ENCODE measurements at regions not wholly inside any gene's neighbourhood (a gene's known extent, or its start where the extent isn't known, plus 50 kb on each side); places are given as distances from the start of the nearest gene placed in this dataset.
"Not testable (repeated sequence)": the region's sequence is repeated elsewhere in the genome, so short reads cannot be mapped to it uniquely, and the experiment has no call there.

DNA sequence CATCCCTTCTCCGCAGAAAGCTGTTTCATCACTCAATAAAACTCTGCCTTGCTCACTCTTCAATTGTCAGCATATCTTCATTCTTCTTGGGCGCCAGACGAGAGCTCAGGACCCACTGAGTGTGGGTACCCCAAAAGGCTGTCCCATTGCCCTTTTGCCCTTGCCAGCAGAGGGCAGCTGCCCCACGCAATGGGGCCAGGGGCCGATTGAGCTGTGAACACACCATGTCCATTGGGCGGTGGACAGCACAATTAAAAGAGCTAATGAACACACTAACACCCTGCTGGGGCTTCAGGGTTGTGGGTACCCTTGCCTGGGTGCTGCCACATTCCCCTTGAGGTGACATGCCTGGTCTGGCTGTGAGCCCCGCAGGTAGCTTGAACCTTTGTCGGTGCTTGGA is 487.2 kb upstream of the NUDT12 start:
- Mint-ChIP-seq H3K36me3 (ENCODE audit: low read depth, unreplicated experiment) (no peaks in the 10 kb centered on the region), H3K4me3 (ENCODE audit: unreplicated experiment) (no peak overlapping the region), H3K9me3 (ENCODE audit: unreplicated experiment) (peaks cover 3% of the 10 kb centered on the region), H3K27ac (ENCODE audit: unreplicated experiment) (no peak overlapping the region), H3K4me1 (ENCODE audit: low read depth, unreplicated experiment) (peaks cover 20% of the 10 kb centered on the region), H3K27me3 (ENCODE audit: low read depth, unreplicated experiment) (no peaks in the 10 kb centered on the region)
- Histone ChIP-seq H3K9ac (ENCODE audit: low read length) (no peak overlapping the region), H3K36me3 (ENCODE audit: insufficient read depth, low read length) (no peaks in the 10 kb centered on the region), H2AFZ (ENCODE audit: low read depth, low read length) (no peak overlapping the region), H3K4me2 (ENCODE audit: low read length) (no peak overlapping the region), H3K4me1 (ENCODE audit: insufficient read depth, low read length) (no peaks in the 10 kb centered on the region), H3K79me2 (ENCODE audit: insufficient read depth, low read length) (no peaks in the 10 kb centered on the region), H3K27ac (ENCODE audit: low read depth, low read length) (no peak overlapping the region), H3K9me3 (ENCODE audit: insufficient read depth, low read depth, low read length) (no peaks in the 10 kb centered on the region), H3K4me3 (ENCODE audit: insufficient read depth, low read depth, low read length) (no peak overlapping the region), H3K27me3 (ENCODE audit: insufficient read depth, low read length) (no peaks in the 10 kb centered on the region), H4K20me1 (ENCODE audit: insufficient read depth, low read length) (no peaks in the 10 kb centered on the region)
- TF ChIP-seq EZH2 (IDR thresholded peaks at IDR 0.05; ENCODE audit: insufficient read depth, low read length) (no peak), CTCF (IDR thresholded peaks at IDR 0.05; ENCODE audit: insufficient read depth, low read depth, low read length) (no peak)
- DNase-seq (ENCODE audit: low read depth) (no peak), FAIRE-seq (no peak)

GRCh38 chr5:104048231-104048630 is 485.6 kb upstream of the NUDT12 start:
- TF ChIP-seq EZH2 (IDR thresholded peaks at IDR 0.05; ENCODE audit: insufficient read depth, low read length): no peak
- TF ChIP-seq CTCF (IDR thresholded peaks at IDR 0.05; ENCODE audit: insufficient read depth, low read depth, low read length): no peak
- no peak overlapping the region for H3K4me3 Mint-ChIP-seq (ENCODE audit: unreplicated experiment)

GRCh38 chr5:104045987-104046386 is 483.4 kb upstream of the NUDT12 start:
- Histone ChIP-seq H3K27me3 (ENCODE audit: insufficient read depth, low read length) (no peaks in the 10 kb centered on the region), H3K79me2 (ENCODE audit: insufficient read depth, low read length) (no peaks in the 10 kb centered on the region), H3K4me3 (ENCODE audit: insufficient read depth, low read depth, low read length) (no peak overlapping the region), H3K27ac (ENCODE audit: low read depth, low read length) (no peak overlapping the region), H3K4me1 (ENCODE audit: insufficient read depth, low read length) (no peaks in the 10 kb centered on the region), H4K20me1 (ENCODE audit: insufficient read depth, low read length) (no peaks in the 10 kb centered on the region), H3K9ac (ENCODE audit: low read length) (no peak overlapping the region), H3K9me3 (ENCODE audit: insufficient read depth, low read depth, low read length) (no peaks in the 10 kb centered on the region), H3K36me3 (ENCODE audit: insufficient read depth, low read length) (no peaks in the 10 kb centered on the region), H2AFZ (ENCODE audit: low read depth, low read length) (no peak overlapping the region), H3K4me2 (ENCODE audit: low read length) (no peak overlapping the region)
- no peak for TF ChIP-seq EZH2 (IDR thresholded peaks at IDR 0.05; ENCODE audit: insufficient read depth, low read length)
- no peak for TF ChIP-seq CTCF (IDR thresholded peaks at IDR 0.05; ENCODE audit: insufficient read depth, low read depth, low read length)
- Mint-ChIP-seq H3K27me3 (ENCODE audit: low read depth, unreplicated experiment) (no peaks in the 10 kb centered on the region), H3K4me1 (ENCODE audit: low read depth, unreplicated experiment) (peaks cover 20% of the 10 kb centered on the region), H3K36me3 (ENCODE audit: low read depth, unreplicated experiment) (peaks cover 2% of the 10 kb centered on the region), H3K9me3 (ENCODE audit: unreplicated experiment) (peaks cover 3% of the 10 kb centered on the region), H3K27ac (ENCODE audit: unreplicated experiment) (no peak overlapping the region), H3K4me3 (ENCODE audit: unreplicated experiment) (no peak overlapping the region)
- FAIRE-seq (no peak), DNase-seq (ENCODE audit: low read depth) (no peak)

More at GRCh38 chr5:104048231-104048630, 485.6 kb upstream of the NUDT12 start:
- H3K36me3 Mint-ChIP-seq (ENCODE audit: low read depth, unreplicated experiment): no peaks in the 10 kb centered on the region
- H3K9ac ChIP-seq (ENCODE audit: low read length): no peak overlapping the region
- H3K4me1 Mint-ChIP-seq (ENCODE audit: low read depth, unreplicated experiment): peaks cover 20% of the 10 kb centered on the region
- no peaks in the 10 kb centered on the region for H3K36me3 ChIP-seq (ENCODE audit: insufficient read depth, low read length)
- H3K4me2 ChIP-seq (ENCODE audit: low read length): peak overlapping the region; percentile 18
- no peak overlapping the region for H3K27ac ChIP-seq (ENCODE audit: low read depth, low read length)
- no peaks in the 10 kb centered on the region for H3K9me3 ChIP-seq (ENCODE audit: insufficient read depth, low read depth, low read length)
- H3K27ac Mint-ChIP-seq (ENCODE audit: unreplicated experiment): peak overlapping the region; percentile 1
- H2AFZ ChIP-seq (ENCODE audit: low read depth, low read length): no peak overlapping the region
- DNase-seq (ENCODE audit: low read depth) (peak; percentile 55), FAIRE-seq (no peak)
- no peaks in the 10 kb centered on the region for H3K4me1 ChIP-seq (ENCODE audit: insufficient read depth, low read length)
- H3K4me3 ChIP-seq (ENCODE audit: insufficient read depth, low read depth, low read length): no peak overlapping the region
- no peaks in the 10 kb centered on the region for H3K79me2 ChIP-seq (ENCODE audit: insufficient read depth, low read length)
- peaks cover 3% of the 10 kb centered on the region for H3K9me3 Mint-ChIP-seq (ENCODE audit: unreplicated experiment)
- no peaks in the 10 kb centered on the region for H3K27me3 Mint-ChIP-seq (ENCODE audit: low read depth, unreplicated experiment)
- H4K20me1 ChIP-seq (ENCODE audit: insufficient read depth, low read length): no peaks in the 10 kb centered on the region
- no peaks in the 10 kb centered on the region for H3K27me3 ChIP-seq (ENCODE audit: insufficient read depth, low read length)

- not testable (repeated sequence) for H3K27ac ChIP-seq (ENCODE audit: low read depth, low read length); H3K4me3 ChIP-seq (ENCODE audit: insufficient read depth, low read depth, low read length); H3K4me1 ChIP-seq (ENCODE audit: insufficient read depth, low read length); FAIRE-seq; H3K36me3 Mint-ChIP-seq (ENCODE audit: low read depth, unreplicated experiment); DNase-seq (ENCODE audit: low read depth); H3K9me3 Mint-ChIP-seq (ENCODE audit: unreplicated experiment); H3K27ac Mint-ChIP-seq (ENCODE audit: unreplicated experiment); H2AFZ ChIP-seq (ENCODE audit: low read depth, low read length); H3K36me3 ChIP-seq (ENCODE audit: insufficient read depth, low read length); H3K27me3 Mint-ChIP-seq (ENCODE audit: low read depth, unreplicated experiment); H3K9ac ChIP-seq (ENCODE audit: low read length); H3K79me2 ChIP-seq (ENCODE audit: insufficient read depth, low read length); H3K9me3 ChIP-seq (ENCODE audit: insufficient read depth, low read depth, low read length); H3K27me3 ChIP-seq (ENCODE audit: insufficient read depth, low read length); H3K4me2 ChIP-seq (ENCODE audit: low read length); H3K4me1 Mint-ChIP-seq (ENCODE audit: low read depth, unreplicated experiment); H4K20me1 ChIP-seq (ENCODE audit: insufficient read depth, low read length); H3K4me3 Mint-ChIP-seq (ENCODE audit: unreplicated experiment)
Observed at GRCh38 chr5:104039871-104040270, 477.3 kb upstream of the NUDT12 start.

Data from astrocyte (in vitro differentiated cells and primary cell).